Loucy (cell line): ENCODE measurements at regions not wholly inside any gene's neighbourhood (a gene's known extent, or its start where the extent isn't known, plus 50 kb on each side); places are given as distances from the start of the nearest gene placed in this dataset.

Source experiments
- CTCF ChIP-seq: fragments of 200-600 bp; sonication (generic); conservative IDR thresholded peaks from 2 replicates; pipeline ENCODE4 v1.5.1; 2014; ENCODE audit warnings: mild to moderate bottlenecking, antibody characterized with exemption, low read length
- EZH2phosphoT487 ChIP-seq: fragments of 200-600 bp; IDR thresholded peaks from 2 replicates; pipeline ENCODE4 v1.6.1; 2018; ENCODE audit warnings: antibody characterized with exemption, mild to moderate bottlenecking, moderate library complexity, borderline replicate concordance

GRCh38 chr1:13949546-13949945, 249.6 kb downstream of the PRDM2 start:
- TF ChIP-seq CTCF: no peak
- no peak for TF ChIP-seq EZH2phosphoT487
